ENCODE measurements at regions not wholly inside any gene's neighbourhood (a gene's known extent, or its start where the extent isn't known, plus 50 kb on each side); places are given as distances from the start of the nearest gene placed in this dataset.

GRCh38 chr9:118643118-118643517 is 726.1 kb downstream of the BRINP1 start:
- H3K9ac ChIP-seq (ENCODE audit: low read length): no peak overlapping the region
- no peak for TF ChIP-seq CTCF (IDR thresholded peaks at IDR 0.05; ENCODE audit: low read length)
- TF ChIP-seq EZH2 (IDR thresholded peaks at IDR 0.05; ENCODE audit: borderline replicate concordance, low read length): no peak
- H3K9me3 ChIP-seq (ENCODE audit: low read length): no peaks in the 10 kb centered on the region
- H3K79me2 ChIP-seq (ENCODE audit: insufficient read depth, low read length): no peaks in the 10 kb centered on the region
- H3K27me3 ChIP-seq (ENCODE audit: insufficient read depth, low read length): no peaks in the 10 kb centered on the region
- no peaks in the 10 kb centered on the region for H3F3A ChIP-seq (ENCODE audit: insufficient read depth, low read length)
- H3K36me3 ChIP-seq (ENCODE audit: insufficient read depth, low read length): no peaks in the 10 kb centered on the region
- H3K9me2 ChIP-seq (ENCODE audit: low read depth, low read length): no peaks in the 10 kb centered on the region
- H3K27ac ChIP-seq (ENCODE audit: low read depth, low read length, poor library complexity, severe bottlenecking): no peak overlapping the region
- no peak overlapping the region for H3K4me2 ChIP-seq (ENCODE audit: low read length)
- no peak overlapping the region for H3K4me3 ChIP-seq (ENCODE audit: low read depth, low read length, poor library complexity, severe bottlenecking)
- no peak overlapping the region for H2AFZ ChIP-seq (ENCODE audit: low read length)
- H3K4me1 ChIP-seq (ENCODE audit: insufficient read depth, low read length, severe bottlenecking): no peaks in the 10 kb centered on the region
- H4K20me1 ChIP-seq (ENCODE audit: insufficient read depth, low read length): no peaks in the 10 kb centered on the region

- Histone ChIP-seq H3F3A (ENCODE audit: insufficient read depth, low read length) (no peaks in the 10 kb centered on the region), H3K9me2 (ENCODE audit: low read depth, low read length) (no peaks in the 10 kb centered on the region), H3K4me2 (ENCODE audit: low read length) (no peak overlapping the region), H3K36me3 (ENCODE audit: insufficient read depth, low read length) (no peaks in the 10 kb centered on the region), H3K27me3 (ENCODE audit: insufficient read depth, low read length) (no peaks in the 10 kb centered on the region), H2AFZ (ENCODE audit: low read length) (no peak overlapping the region), H3K4me3 (ENCODE audit: low read depth, low read length, poor library complexity, severe bottlenecking) (no peak overlapping the region), H3K27ac (ENCODE audit: low read depth, low read length, poor library complexity, severe bottlenecking) (no peak overlapping the region), H3K9me3 (ENCODE audit: low read length) (no peaks in the 10 kb centered on the region), H3K4me1 (ENCODE audit: insufficient read depth, low read length, severe bottlenecking) (no peaks in the 10 kb centered on the region), H3K9ac (ENCODE audit: low read length) (no peak overlapping the region), H3K79me2 (ENCODE audit: insufficient read depth, low read length) (no peaks in the 10 kb centered on the region), H4K20me1 (ENCODE audit: insufficient read depth, low read length) (no peaks in the 10 kb centered on the region)
- TF ChIP-seq CTCF (IDR thresholded peaks at IDR 0.05; ENCODE audit: low read length) (no peak), EZH2 (IDR thresholded peaks at IDR 0.05; ENCODE audit: borderline replicate concordance, low read length) (no peak)
These were observed 725.2 kb downstream of the BRINP1 start for GRCh38 chr9:118644066-118644465.

- H3K9me2 ChIP-seq (ENCODE audit: low read depth, low read length): no peaks in the 10 kb centered on the region
- H3K79me2 ChIP-seq (ENCODE audit: insufficient read depth, low read length): no peaks in the 10 kb centered on the region
- no peak overlapping the region for H2AFZ ChIP-seq (ENCODE audit: low read length)
These were observed 721.9 kb downstream of the BRINP1 start for GRCh38 chr9:118647331-118647730.

More at GRCh38 chr9:118647331-118647730, 721.9 kb downstream of the BRINP1 start:
- H4K20me1 ChIP-seq (ENCODE audit: insufficient read depth, low read length): no peaks in the 10 kb centered on the region
- H3K4me1 ChIP-seq (ENCODE audit: insufficient read depth, low read length, severe bottlenecking): no peaks in the 10 kb centered on the region
- H3K9me3 ChIP-seq (ENCODE audit: low read length): no peaks in the 10 kb centered on the region
- no peak overlapping the region for H3K4me2 ChIP-seq (ENCODE audit: low read length)
- no peak overlapping the region for H3K9ac ChIP-seq (ENCODE audit: low read length)
- no peaks in the 10 kb centered on the region for H3K27me3 ChIP-seq (ENCODE audit: insufficient read depth, low read length)
- no peaks in the 10 kb centered on the region for H3K36me3 ChIP-seq (ENCODE audit: insufficient read depth, low read length)
- no peak overlapping the region for H3K4me3 ChIP-seq (ENCODE audit: low read depth, low read length, poor library complexity, severe bottlenecking)
- H3F3A ChIP-seq (ENCODE audit: insufficient read depth, low read length): no peaks in the 10 kb centered on the region
- no peak overlapping the region for H3K27ac ChIP-seq (ENCODE audit: low read depth, low read length, poor library complexity, severe bottlenecking)
- TF ChIP-seq CTCF (IDR thresholded peaks at IDR 0.05; ENCODE audit: low read length) (no peak), EZH2 (IDR thresholded peaks at IDR 0.05; ENCODE audit: borderline replicate concordance, low read length) (no peak)

All from OCI-LY1 (cell line).